H54 (cell line): ENCODE measurements at regions not wholly inside any gene's neighbourhood (a gene's known extent, or its start where the extent isn't known, plus 50 kb on each side); places are given as distances from the start of the nearest gene placed in this dataset.

Source experiments
- DNase-seq: peaks from one replicate; pipeline ENCODE4 v3.0.0; 2011; ENCODE audit warnings: low spot score, mixed read lengths; ENCODE audit not compliant: insufficient read length
- FAIRE-seq: peaks from 3 replicates; lab custom pipeline; 2011; peaks lifted over from hg19 to GRCh38; lab: Jason Lieb, UNC
- POLR2A ChIP-seq: IDR thresholded peaks from 2 replicates; pipeline ENCODE4 v1.6.1; 2011; ENCODE audit warnings: low read depth, mild to moderate bottlenecking, low read length

GRCh38 chr4:151459375-151459774, 50.4 kb downstream of the FHIP1A start:
- no peak for TF ChIP-seq POLR2A
- no peak for FAIRE-seq
- DNase-seq = no peak

DNA sequence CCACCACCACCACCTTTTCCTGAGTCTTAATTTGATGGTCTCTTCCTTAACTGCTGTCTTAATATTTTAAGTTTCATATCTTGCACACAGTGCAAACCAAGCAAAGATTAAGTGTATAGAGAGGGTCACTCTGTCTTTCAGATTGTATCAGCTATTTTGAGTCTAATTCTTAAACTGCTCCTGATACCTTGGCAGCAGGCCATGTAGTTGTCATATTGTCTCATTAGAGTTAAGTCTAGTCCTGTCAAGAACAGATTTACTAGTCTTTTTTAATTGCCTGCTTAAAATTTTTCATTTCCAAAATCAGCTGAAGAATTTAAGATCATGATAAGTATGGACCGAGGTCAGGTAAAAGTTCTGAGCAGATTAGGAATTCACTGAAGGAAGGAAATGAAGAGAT, 51.5 kb downstream of the FHIP1A start:
- no peak for FAIRE-seq

DNA sequence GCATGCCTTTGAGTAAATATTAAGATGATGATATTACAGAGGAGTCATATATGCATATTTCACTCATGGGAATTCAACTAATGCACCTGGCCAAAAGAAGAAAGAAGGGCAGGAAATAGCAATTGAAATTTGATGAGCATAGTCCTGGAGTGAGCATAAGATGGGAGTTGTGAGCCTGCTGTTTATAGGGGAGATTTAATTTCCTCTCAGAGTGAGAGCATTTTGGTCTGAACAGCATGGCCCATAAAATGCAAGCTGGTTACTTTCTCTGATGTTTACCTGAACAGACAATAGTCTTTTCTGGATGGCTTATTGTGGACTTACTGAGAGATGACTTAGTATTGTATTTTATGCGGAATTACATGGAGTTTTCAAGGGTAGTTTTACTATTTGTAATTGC, 53.6 kb downstream of the FHIP1A start:
- DNase-seq (no peak), FAIRE-seq (no peak)
- TF ChIP-seq POLR2A = no peak

More for the DNA sequence above, 51.5 kb downstream of the FHIP1A start:
- TF ChIP-seq POLR2A = no peak
- no peak for DNase-seq

DNA sequence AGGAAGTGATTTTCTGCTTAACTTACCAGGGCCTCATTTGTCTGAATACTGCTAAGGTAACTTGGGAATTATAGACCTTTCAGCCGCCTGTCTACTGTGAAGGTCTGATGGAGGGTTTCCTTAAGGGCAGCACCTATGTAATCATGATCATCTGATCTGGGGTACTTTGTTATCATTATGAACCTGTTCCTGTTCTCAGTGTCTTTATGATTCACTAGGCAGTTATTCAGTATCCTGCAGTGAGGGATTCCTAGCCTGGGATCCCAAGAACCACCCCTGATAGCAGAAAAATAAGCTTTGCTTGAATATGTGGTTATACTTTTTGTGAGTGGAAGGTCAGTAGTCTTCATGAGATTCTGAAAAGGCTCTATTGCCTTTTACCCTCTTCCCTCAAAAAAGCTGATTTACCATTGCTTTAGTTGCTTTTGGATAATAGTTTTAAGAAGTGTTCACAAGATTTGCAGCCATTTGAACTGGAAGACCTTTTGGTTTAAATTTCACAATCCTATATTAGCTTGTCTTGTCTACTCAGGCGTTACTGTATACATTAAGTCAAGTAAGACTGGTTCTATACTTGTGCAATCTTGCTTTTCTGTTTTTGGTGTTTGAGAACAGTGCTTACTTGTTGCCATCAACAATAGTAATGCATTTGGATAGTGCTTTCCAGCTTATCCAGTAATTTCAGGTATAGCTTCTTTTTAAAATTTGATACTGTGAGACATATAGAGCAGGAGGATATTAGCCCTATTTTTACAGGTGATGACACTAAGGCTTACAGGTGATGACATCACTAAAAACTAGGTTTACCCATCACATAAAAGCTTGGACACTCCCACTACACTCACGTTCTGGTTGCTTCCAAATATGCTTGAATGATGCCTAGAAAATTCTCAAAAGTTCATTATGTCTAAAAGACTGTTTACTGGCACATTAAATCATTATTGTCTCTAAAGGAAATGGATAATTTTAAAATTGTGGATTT, 60.0 kb downstream of the FHIP1A start:
- no peak for TF ChIP-seq POLR2A
- FAIRE-seq = peak; percentile 55
- DNase-seq = peak; percentile 4

- TF ChIP-seq POLR2A = no peak
- no peak for FAIRE-seq
- no peak for DNase-seq
Measured at GRCh38 chr4:151469970-151470369, 61.0 kb downstream of the FHIP1A start.

DNA sequence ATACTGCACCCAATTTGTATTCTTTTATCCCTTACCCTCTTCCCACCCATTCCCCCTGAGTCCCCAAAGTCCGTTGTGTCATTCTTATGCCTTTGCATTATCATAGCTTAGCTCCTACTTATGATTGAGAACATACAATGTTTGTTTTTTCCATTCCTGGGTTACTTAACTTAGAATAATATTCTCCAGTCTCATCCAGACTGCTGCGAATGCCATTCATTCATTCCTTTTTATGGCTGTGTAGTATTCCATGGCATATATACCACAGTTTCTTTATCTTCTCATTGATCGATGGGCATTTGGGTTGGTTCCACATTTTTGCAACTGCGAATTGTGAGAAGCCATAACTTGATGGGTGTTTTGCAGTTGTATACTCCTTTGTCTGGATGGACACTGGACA, 62.8 kb downstream of the FHIP1A start:
- TF ChIP-seq POLR2A = no peak
- FAIRE-seq (no peak), DNase-seq (no peak)

DNA sequence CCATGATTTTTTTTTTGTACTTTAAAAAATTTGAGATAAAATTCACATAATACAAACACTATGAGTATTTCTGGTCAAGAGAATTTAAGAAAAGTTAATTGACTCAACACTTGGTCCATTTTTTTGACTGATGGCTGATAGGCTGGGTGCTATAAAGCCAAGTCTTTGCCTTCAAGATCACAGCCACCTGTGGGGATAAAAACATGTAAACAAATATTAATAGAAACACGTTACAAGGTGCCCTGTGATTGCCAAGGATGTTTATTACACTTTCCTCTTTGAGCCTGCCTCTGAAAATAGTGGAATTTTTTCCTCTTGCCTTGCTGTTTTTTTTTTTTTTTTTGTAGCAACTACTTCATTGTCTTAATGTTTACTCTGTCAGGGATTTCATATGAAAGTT, 63.3 kb downstream of the FHIP1A start:
- TF ChIP-seq POLR2A = no peak
- FAIRE-seq (no peak), DNase-seq (no peak)

DNA sequence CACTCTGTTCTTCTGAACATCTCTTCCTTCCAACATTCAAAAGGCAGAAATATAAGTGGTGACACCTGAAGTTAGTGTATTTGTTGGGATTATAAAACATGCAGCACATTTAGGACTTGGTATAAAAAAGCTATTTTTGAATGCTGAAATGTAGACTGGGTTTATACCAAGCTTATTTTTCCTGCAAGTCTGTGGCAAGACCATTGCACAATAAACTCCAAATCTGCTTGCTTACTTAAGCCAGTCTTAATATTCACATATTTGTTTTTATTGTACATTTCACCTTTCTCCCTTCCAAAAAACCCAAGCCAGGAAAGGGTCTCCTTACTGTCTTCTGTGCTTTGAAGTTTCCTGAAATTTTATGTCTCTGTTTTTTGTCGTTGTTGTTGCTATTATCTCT, 63.7 kb downstream of the FHIP1A start:
- FAIRE-seq (no peak), DNase-seq (no peak)
- no peak for TF ChIP-seq POLR2A

GRCh38 chr4:151473521-151474097, 64.6 kb downstream of the FHIP1A start:
- FAIRE-seq (no peak), DNase-seq (no peak)
- TF ChIP-seq POLR2A = no peak

DNA sequence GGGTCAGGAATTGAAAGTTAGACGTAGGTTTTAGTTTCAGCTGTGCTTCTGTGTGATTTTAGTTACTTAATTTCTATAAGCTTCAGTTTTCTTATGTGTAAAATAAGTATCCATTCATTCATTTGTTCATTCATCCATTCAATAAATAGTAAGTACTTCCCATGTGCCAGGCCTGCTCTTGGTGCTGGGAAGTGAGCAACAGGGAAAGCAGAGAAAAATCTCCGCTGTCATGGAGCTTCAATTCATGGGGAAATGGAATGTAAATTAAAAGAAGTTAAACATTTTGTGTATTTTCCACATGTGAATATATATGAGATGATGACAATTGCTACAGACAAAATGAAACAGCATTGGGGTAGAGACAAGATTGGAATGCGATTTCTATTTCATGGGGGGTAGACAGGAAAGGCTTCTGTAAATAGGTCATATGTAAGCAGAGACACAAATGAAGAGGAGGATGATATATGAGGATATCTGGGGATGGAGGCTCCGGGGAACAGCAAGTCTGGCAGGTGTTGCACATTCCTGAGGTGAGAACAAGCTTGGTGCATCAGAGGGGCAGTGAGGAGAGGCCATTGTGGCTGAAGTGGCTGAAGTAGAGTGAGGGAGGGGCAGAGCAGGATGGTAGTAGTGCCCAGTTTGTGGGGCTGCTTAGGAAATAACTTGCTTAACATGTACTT, 66.2 kb downstream of the FHIP1A start:
- no peak for TF ChIP-seq POLR2A
- FAIRE-seq (no peak), DNase-seq (no peak)

DNA sequence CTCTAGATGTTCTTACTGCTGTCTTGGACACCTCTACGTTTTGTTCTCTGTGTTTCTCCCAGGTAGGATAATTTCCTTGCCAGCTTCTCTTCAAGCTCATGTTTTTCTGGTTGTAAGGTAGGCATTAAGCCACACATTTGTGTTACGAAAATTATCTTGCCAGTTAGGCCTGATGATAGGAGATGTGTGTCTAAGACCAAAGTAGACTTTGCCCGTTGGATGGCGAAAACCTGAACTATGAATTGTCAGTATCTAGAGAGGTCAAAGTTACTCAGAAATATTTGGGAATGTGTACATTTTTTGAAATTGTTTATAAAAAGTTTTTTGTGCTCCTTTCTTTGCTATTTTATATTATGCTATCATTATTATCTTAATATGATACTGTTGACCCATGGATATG, 72.8 kb downstream of the FHIP1A start:
- DNase-seq = no peak
- no peak for TF ChIP-seq POLR2A
- FAIRE-seq = no peak

DNA sequence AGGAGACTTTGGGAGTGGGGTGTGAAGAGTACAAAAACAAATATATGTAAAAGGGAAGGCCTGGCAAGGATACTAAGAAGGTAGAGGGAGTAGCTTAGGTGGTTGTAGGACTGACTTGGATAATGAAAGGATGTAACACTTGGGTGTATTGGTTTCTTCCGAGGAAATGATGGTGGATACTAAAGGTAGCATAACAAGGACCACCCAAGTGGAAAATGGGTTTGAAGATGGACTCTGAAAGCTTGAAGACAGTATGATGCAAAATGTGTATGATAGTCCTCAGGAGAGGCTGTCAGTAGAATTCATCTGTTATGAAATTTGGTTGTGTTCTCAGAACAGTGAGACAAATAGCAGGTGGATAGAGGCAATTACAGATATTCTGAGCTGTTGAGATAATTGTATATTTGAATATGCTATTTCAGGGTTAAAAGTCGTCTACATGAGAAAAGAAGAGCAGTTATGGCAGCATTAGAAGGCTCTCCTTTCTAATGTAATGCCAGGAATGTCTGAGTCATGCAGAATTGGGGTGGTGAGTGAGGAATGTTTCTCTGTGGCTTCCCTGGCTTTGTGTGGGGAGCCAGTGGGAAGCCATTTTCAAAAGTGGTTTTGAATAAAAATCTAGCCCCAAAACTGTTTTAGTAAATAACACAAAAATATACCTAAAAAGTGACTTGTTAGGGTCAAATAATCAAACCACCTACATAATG, 75.6 kb downstream of the FHIP1A start:
- FAIRE-seq = peak; percentile 75
- DNase-seq = peak; percentile 7
- TF ChIP-seq POLR2A = no peak

GRCh38 chr4:151485541-151486131, 76.7 kb downstream of the FHIP1A start:
- TF ChIP-seq POLR2A = no peak
- FAIRE-seq = no peak

More at GRCh38 chr4:151485541-151486131, 76.7 kb downstream of the FHIP1A start:
- no peak for DNase-seq
